Caco-2 (cell line): ENCODE measurements at regions not wholly inside any gene's neighbourhood (a gene's known extent, or its start where the extent isn't known, plus 50 kb on each side); places are given as distances from the start of the nearest gene placed in this dataset.

Experiments used
- BruUV-seq: library from RNA; stranded (reverse); fragments of 400-500 nt; replicated peaks from 2 replicates; lab custom pipeline; 2021; lab: Mats Ljungman, UMichigan
- CTCF ChIA-PET: fragments of 300-600 bp; sonication (Branson Sonifier 250); formaldehyde crosslinking; loops from one replicate; lab custom pipeline; 2022; ENCODE audit warnings: antibody characterized with exemption; lab: Charles Lee
- POLR2A ChIA-PET: fragments of 300-600 bp; sonication (Branson Sonifier 250); formaldehyde crosslinking; loops from one replicate; lab custom pipeline; 2022; ENCODE audit warnings: antibody characterized with exemption; lab: Charles Lee
- DNase-seq, 2 experiments: peaks; one replicate each; pipeline versions ENCODE4 v3.0.0 to v3.0.0-alpha.2; 2020 to 2022
- H3K27me3 ChIP-seq: replicated peaks from 2 replicates; pipeline ENCODE4 v1.6.0; 2011; ENCODE audit warnings: low read length; ENCODE audit not compliant: control insufficient read depth, insufficient read depth
- H3K36me3 ChIP-seq: 2 replicates; pipeline ENCODE4 v1.5.1; 2011; ENCODE audit warnings: low read length; ENCODE audit not compliant: control insufficient read depth, insufficient read depth
- H3K4me1 ChIP-seq: fragments of 250-450 bp; sonication (Bioruptor Pico); 2 replicates; pipeline ENCODE4 v1.5.1; 2020; ENCODE audit warnings: mild to moderate bottlenecking
- H3K4me3 ChIP-seq: 2 replicates; pipeline ENCODE4 v1.5.1; 2011; ENCODE audit warnings: low read depth, mild to moderate bottlenecking, control low read depth, low read length
- H3K9me3 ChIP-seq: fragments of 250-450 bp; sonication (Bioruptor Pico); 2 replicates; pipeline ENCODE4 v1.5.1; 2020; ENCODE audit warnings: mild to moderate bottlenecking, moderate library complexity
- H3K27ac Mint-ChIP-seq: one replicate; pipeline ENCODE4 v1.8.0; 2022; ENCODE audit warnings: mixed read lengths; ENCODE audit not compliant: unreplicated experiment
- H3K27me3 Mint-ChIP-seq: one replicate; pipeline ENCODE4 v1.8.0; 2022; ENCODE audit warnings: mixed read lengths; ENCODE audit not compliant: insufficient read depth, unreplicated experiment
- H3K36me3 Mint-ChIP-seq: one replicate; pipeline ENCODE4 v1.8.0; 2022; ENCODE audit warnings: mild to moderate bottlenecking, mixed read lengths; ENCODE audit not compliant: insufficient read depth, unreplicated experiment
- H3K4me1 Mint-ChIP-seq: one replicate; pipeline ENCODE4 v1.8.0; 2022; ENCODE audit warnings: low read depth, mixed read lengths; ENCODE audit not compliant: unreplicated experiment
- H3K4me3 Mint-ChIP-seq: one replicate; pipeline ENCODE4 v1.8.0; 2022; ENCODE audit warnings: mild to moderate bottlenecking, moderate library complexity, mixed read lengths; ENCODE audit not compliant: unreplicated experiment
- H3K9me3 Mint-ChIP-seq: one replicate; pipeline ENCODE4 v1.8.0; 2022; ENCODE audit warnings: mixed read lengths; ENCODE audit not compliant: unreplicated experiment
- CTCF ChIP-seq, 2 experiments: fragments of 200-600 bp in 1 of 2; IDR thresholded peaks; 1 replicate in 1 of 2; 2 replicates in 1 of 2; pipeline versions ENCODE4 v1.5.1 to v1.8.0; 2011 to 2022; ENCODE audit warnings: antibody characterized with exemption in 1 of 2, control low read depth in 1 of 2, inconsistent platforms in 1 of 2, low read depth in 1 of 2, low read length in 1 of 2, mild to moderate bottlenecking in 1 of 2, moderate library complexity in 1 of 2; ENCODE audit not compliant: insufficient read depth in 1 of 2, severe bottlenecking in 1 of 2, unreplicated experiment in 1 of 2
- intact Hi-C: fragments of 100-400 bp; cut with micrococcal nuclease; formaldehyde crosslinking; loops from one replicate; pipeline ENCODE4 v1.10.0; 2022; ENCODE audit not compliant: unreplicated experiment

- H3K9me3 ChIP-seq = no peaks in the 10 kb centered on the region
- Mint-ChIP-seq H3K36me3 (no peaks in the 10 kb centered on the region), H3K27me3 (no peaks in the 10 kb centered on the region), H3K27ac (no peak overlapping the region), H3K4me3 (no peak overlapping the region), H3K9me3 (no peaks in the 10 kb centered on the region), H3K4me1 (no peaks in the 10 kb centered on the region)
- CTCF ChIA-PET = no interaction called here
- TF ChIP-seq CTCF (IDR thresholded peaks at IDR 0.05; ENCODE audit: insufficient read depth in 1 of 2, low read depth in 1 of 2, low read length in 1 of 2, severe bottlenecking in 1 of 2, unreplicated experiment in 1 of 2) = no peak
- POLR2A ChIA-PET = no interaction called here
- BruUV-seq = no TSS peak
- intact Hi-C loops = no loop called here
- H3K36me3 ChIP-seq = no peaks in the 10 kb centered on the region
- no peaks in the 10 kb centered on the region for H3K27me3 ChIP-seq
- H3K4me1 ChIP-seq = no peaks in the 10 kb centered on the region
- no peak overlapping the region for H3K4me3 ChIP-seq
- no peak for DNase-seq
Observed at GRCh38 chr6:132142768-132143167, 191.6 kb upstream of the CCN2 start.

GRCh38 chr6:132142308-132142707, 191.1 kb upstream of the CCN2 start:
- no peak overlapping the region for H3K4me3 ChIP-seq
- intact Hi-C loops = no loop called here
- Mint-ChIP-seq H3K9me3 (no peaks in the 10 kb centered on the region), H3K27me3 (peaks cover 4% of the 10 kb centered on the region), H3K36me3 (no peaks in the 10 kb centered on the region), H3K27ac (no peak overlapping the region), H3K4me3 (no peak overlapping the region), H3K4me1 (no peaks in the 10 kb centered on the region)
- no TSS peak for BruUV-seq
- TF ChIP-seq CTCF (IDR thresholded peaks at IDR 0.05; ENCODE audit: insufficient read depth in 1 of 2, low read depth in 1 of 2, low read length in 1 of 2, severe bottlenecking in 1 of 2, unreplicated experiment in 1 of 2) = no peak
- no peaks in the 10 kb centered on the region for H3K4me1 ChIP-seq
- H3K27me3 ChIP-seq = no peaks in the 10 kb centered on the region
- H3K9me3 ChIP-seq = no peaks in the 10 kb centered on the region
- ChIA-PET CTCF (no interaction called here), POLR2A (no interaction called here)
- no peak for DNase-seq
- no peaks in the 10 kb centered on the region for H3K36me3 ChIP-seq

- H3K4me3 Mint-ChIP-seq = no peak overlapping the region
Observed at GRCh38 chr6:132140189-132140588, 189.0 kb upstream of the CCN2 start.

More at GRCh38 chr6:132140189-132140588, 189.0 kb upstream of the CCN2 start:
- H3K4me3 ChIP-seq = no peak overlapping the region
- no peak for TF ChIP-seq CTCF (IDR thresholded peaks at IDR 0.05; ENCODE audit: insufficient read depth in 1 of 2, low read depth in 1 of 2, low read length in 1 of 2, severe bottlenecking in 1 of 2, unreplicated experiment in 1 of 2)
- Mint-ChIP-seq H3K4me1 (no peaks in the 10 kb centered on the region), H3K27ac (no peak overlapping the region), H3K36me3 (no peaks in the 10 kb centered on the region), H3K9me3 (no peaks in the 10 kb centered on the region), H3K27me3 (peaks cover 4% of the 10 kb centered on the region)
- no peaks in the 10 kb centered on the region for H3K9me3 ChIP-seq
- POLR2A ChIA-PET = no interaction called here
- no TSS peak for BruUV-seq
- CTCF ChIA-PET = no interaction called here
- no peaks in the 10 kb centered on the region for H3K27me3 ChIP-seq
- no peak for DNase-seq
- no peaks in the 10 kb centered on the region for H3K4me1 ChIP-seq
- intact Hi-C loops = no loop called here
- H3K36me3 ChIP-seq = no peaks in the 10 kb centered on the region
